ENCODE measurements at regions not wholly inside any gene's neighbourhood (a gene's known extent, or its start where the extent isn't known, plus 50 kb on each side); places are given as distances from the start of the nearest gene placed in this dataset.

- TF ChIP-seq SIN3A (IDR thresholded peaks at IDR 0.05; ENCODE audit: borderline replicate concordance, insufficient read depth, low read depth, low read length) (no peak), TCF7L2 (IDR thresholded peaks at IDR 0.05; ENCODE audit: low read depth, low read length) (no peak), POLR2AphosphoS5 (IDR thresholded peaks at IDR 0.05; ENCODE audit: low read depth, low read length) (no peak), REST (IDR thresholded peaks at IDR 0.05; ENCODE audit: insufficient read depth in 1 of 2, low read depth in 2 of 2, low read length in 1 of 2) (no peak)
- TF ChIP-seq, protein P1, sequence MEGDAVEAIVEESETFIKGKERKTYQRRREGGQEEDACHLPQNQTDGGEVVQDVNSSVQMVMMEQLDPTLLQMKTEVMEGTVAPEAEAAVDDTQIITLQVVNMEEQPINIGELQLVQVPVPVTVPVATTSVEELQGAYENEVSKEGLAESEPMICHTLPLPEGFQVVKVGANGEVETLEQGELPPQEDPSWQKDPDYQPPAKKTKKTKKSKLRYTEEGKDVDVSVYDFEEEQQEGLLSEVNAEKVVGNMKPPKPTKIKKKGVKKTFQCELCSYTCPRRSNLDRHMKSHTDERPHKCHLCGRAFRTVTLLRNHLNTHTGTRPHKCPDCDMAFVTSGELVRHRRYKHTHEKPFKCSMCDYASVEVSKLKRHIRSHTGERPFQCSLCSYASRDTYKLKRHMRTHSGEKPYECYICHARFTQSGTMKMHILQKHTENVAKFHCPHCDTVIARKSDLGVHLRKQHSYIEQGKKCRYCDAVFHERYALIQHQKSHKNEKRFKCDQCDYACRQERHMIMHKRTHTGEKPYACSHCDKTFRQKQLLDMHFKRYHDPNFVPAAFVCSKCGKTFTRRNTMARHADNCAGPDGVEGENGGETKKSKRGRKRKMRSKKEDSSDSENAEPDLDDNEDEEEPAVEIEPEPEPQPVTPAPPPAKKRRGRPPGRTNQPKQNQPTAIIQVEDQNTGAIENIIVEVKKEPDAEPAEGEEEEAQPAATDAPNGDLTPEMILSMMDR (IDR thresholded peaks at IDR 0.05) = no peak
Measured at GRCh38 chr6:41464019-41464418, 82.2 kb upstream of the FOXP4 start.

Data from Panc1 (cell line).